ENCODE measurements at regions not wholly inside any gene's neighbourhood (a gene's known extent, or its start where the extent isn't known, plus 50 kb on each side); places are given as distances from the start of the nearest gene placed in this dataset.

DNA sequence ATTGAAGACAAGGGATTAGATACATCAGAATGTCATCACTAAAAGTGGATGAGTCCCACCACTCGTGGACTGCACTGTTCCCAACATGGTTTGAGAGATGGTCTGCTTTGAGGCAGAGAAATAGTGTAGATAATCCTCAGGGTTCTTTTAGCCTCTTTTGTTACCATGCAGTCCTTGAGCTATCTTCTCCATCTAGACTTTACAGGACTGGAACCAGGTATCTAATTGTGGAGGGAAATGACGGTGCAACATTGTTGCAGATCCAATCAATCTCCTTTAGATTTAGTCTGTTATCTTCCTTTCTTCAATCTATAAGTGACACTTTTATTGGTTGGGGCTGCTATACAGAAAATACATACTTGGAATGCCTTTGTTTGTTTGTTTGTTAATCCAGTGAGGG is 183.8 kb upstream of the CWC22 start:
- TF ChIP-seq, protein P1, sequence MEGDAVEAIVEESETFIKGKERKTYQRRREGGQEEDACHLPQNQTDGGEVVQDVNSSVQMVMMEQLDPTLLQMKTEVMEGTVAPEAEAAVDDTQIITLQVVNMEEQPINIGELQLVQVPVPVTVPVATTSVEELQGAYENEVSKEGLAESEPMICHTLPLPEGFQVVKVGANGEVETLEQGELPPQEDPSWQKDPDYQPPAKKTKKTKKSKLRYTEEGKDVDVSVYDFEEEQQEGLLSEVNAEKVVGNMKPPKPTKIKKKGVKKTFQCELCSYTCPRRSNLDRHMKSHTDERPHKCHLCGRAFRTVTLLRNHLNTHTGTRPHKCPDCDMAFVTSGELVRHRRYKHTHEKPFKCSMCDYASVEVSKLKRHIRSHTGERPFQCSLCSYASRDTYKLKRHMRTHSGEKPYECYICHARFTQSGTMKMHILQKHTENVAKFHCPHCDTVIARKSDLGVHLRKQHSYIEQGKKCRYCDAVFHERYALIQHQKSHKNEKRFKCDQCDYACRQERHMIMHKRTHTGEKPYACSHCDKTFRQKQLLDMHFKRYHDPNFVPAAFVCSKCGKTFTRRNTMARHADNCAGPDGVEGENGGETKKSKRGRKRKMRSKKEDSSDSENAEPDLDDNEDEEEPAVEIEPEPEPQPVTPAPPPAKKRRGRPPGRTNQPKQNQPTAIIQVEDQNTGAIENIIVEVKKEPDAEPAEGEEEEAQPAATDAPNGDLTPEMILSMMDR (IDR thresholded peaks at IDR 0.05; ENCODE audit: borderline replicate concordance, control extremely low read depth, extremely low read depth, insufficient read depth, missing control alignments) = no peak
- in situ Hi-C loops (cut with MboI; ENCODE audit: low sequenced_read_pairs, unreplicated experiment) = no loop called here
- no peak for DNase-seq (ENCODE audit: low spot score)

DNA sequence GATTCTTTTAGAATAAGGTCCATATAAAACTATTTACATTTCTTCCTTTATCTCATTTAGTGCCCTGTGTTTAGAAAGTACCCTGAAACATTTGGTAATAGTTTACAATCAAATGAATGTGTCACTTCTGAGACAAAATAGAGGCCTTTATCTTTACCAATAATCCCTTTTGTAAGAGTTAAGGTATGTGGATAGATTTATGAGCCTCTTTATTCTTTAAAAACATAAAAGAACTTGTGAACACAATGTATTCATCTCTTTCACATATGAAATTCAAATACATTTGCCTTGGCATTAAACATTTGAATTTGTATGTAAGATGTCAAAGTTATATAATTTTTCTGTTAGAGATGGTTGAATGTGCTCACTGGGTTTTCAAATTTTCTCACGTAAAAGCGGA is 180.5 kb upstream of the CWC22 start:
- TF ChIP-seq, protein P1 (IDR thresholded peaks at IDR 0.05; ENCODE audit: borderline replicate concordance, control extremely low read depth, extremely low read depth, insufficient read depth, missing control alignments) = no peak
- in situ Hi-C loops (cut with MboI; ENCODE audit: low sequenced_read_pairs, unreplicated experiment) = no loop called here

DNA sequence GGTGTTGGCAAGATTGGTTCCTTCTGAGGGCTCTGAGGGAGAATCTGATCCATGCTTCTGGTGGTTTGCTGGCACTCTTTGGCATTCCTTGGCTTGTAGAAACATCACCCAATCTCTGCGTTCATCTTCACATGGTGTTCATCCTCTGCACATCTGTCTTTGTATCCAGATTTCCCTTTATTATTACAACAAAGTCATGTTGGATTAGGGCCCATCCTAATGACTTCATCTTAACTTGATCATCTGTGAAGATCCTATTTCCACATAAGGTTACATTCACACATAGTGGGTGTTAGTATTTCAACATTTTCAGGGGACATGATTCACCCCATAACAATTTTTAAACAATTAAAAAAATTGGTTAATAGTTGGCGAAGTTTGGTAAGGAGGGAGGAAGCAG is 177.4 kb upstream of the CWC22 start:
- in situ Hi-C loops (cut with MboI; ENCODE audit: low sequenced_read_pairs, unreplicated experiment) = no loop called here
- TF ChIP-seq, protein P1 (IDR thresholded peaks at IDR 0.05; ENCODE audit: borderline replicate concordance, control extremely low read depth, extremely low read depth, insufficient read depth, missing control alignments) = no peak
- no peak for DNase-seq (ENCODE audit: low spot score)

More for the DNA sequence above, 180.5 kb upstream of the CWC22 start:
- DNase-seq (ENCODE audit: low spot score) = no peak

DNA sequence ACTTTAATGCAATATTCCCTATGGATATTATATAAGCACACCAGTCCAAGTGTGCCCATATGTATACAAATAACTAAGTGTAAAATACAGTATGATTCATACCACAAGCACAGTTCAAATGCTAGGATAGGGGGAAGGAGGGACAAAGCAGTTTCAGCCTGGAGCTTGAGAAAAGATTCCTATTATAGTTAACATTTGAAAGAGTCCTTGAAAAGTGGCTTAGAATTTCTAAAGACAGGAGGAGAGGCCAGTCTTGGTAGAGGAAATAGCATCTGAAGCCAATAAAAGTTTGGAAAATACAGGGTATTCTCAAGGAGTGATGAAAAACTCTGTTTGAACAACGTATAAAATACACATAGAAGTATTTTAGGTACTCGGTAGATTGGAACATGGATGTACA is 173.4 kb upstream of the CWC22 start:
- DNase-seq (ENCODE audit: low spot score) = no peak
- TF ChIP-seq, protein P1 (IDR thresholded peaks at IDR 0.05; ENCODE audit: borderline replicate concordance, control extremely low read depth, extremely low read depth, insufficient read depth, missing control alignments) = no peak
- in situ Hi-C loops (cut with MboI; ENCODE audit: low sequenced_read_pairs, unreplicated experiment) = no loop called here

DNA sequence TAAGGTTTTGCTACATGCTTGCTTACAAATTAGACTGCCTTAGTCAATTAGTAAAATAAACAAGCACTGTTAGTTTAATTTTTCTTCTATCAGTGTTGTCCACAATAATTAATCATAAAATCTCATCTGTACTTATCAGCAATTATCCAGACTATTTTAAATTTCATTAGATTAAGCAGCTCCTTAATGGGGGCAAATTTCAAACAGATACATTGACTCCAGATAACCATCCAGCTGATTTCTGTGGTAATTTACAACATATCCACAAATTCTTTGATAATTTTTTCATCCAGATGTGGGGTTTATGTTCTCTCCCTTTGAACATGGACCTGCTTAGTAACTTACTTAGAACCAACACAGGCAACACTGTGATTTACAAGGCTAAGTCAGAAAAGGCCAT is 170.4 kb upstream of the CWC22 start:
- DNase-seq (ENCODE audit: low spot score) = no peak
- TF ChIP-seq, protein P1 (IDR thresholded peaks at IDR 0.05; ENCODE audit: borderline replicate concordance, control extremely low read depth, extremely low read depth, insufficient read depth, missing control alignments) = no peak
- in situ Hi-C loops (cut with MboI; ENCODE audit: low sequenced_read_pairs, unreplicated experiment) = no loop called here

DNA sequence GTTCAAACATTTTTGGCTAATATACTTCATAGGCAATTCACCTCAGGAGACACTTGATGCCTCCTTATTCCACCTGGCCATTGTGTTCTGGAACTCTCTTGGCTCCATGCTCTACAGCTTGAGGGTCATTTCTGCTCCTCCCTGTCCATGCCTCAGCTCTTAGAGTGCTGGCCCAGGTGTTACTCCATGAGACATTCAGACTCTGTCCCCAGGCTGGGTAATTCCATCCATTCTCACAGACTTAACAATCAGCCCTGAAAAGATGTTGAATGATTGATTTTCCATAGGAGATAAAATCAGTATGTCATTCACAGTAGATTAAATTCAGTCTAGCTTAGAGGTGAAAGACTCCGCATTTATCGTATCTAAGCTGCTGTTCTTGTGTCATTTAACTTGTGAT is 168.6 kb upstream of the CWC22 start:
- TF ChIP-seq, protein P1 (IDR thresholded peaks at IDR 0.05; ENCODE audit: borderline replicate concordance, control extremely low read depth, extremely low read depth, insufficient read depth, missing control alignments) = no peak
- in situ Hi-C loops (cut with MboI; ENCODE audit: low sequenced_read_pairs, unreplicated experiment) = no loop called here
- DNase-seq (ENCODE audit: low spot score) = no peak

DNA sequence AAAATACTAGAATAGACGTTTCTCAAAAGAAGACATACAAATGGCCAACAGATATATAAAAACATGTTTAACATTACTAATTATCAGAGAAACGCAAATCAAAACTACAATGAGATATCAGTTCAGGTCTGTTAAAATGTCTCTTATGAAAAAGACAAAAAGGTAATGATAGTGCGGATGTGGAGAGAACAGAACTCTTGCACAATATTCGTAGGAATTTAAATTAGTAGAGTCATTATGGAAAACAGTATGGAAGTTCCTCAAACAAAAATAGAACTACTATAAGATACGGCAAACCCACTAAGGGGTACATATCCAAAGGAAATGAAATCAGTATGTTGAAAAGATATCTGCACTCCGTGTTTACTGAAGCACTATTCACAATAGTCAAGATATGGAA is 167.5 kb upstream of the CWC22 start:
- DNase-seq (ENCODE audit: low spot score) = no peak
- TF ChIP-seq, protein P1 (IDR thresholded peaks at IDR 0.05; ENCODE audit: borderline replicate concordance, control extremely low read depth, extremely low read depth, insufficient read depth, missing control alignments) = no peak
- in situ Hi-C loops (cut with MboI; ENCODE audit: low sequenced_read_pairs, unreplicated experiment) = no loop called here

Data from GM13976 (cell line).